ENCODE measurements at regions not wholly inside any gene's neighbourhood (a gene's known extent, or its start where the extent isn't known, plus 50 kb on each side); places are given as distances from the start of the nearest gene placed in this dataset.

DNA sequence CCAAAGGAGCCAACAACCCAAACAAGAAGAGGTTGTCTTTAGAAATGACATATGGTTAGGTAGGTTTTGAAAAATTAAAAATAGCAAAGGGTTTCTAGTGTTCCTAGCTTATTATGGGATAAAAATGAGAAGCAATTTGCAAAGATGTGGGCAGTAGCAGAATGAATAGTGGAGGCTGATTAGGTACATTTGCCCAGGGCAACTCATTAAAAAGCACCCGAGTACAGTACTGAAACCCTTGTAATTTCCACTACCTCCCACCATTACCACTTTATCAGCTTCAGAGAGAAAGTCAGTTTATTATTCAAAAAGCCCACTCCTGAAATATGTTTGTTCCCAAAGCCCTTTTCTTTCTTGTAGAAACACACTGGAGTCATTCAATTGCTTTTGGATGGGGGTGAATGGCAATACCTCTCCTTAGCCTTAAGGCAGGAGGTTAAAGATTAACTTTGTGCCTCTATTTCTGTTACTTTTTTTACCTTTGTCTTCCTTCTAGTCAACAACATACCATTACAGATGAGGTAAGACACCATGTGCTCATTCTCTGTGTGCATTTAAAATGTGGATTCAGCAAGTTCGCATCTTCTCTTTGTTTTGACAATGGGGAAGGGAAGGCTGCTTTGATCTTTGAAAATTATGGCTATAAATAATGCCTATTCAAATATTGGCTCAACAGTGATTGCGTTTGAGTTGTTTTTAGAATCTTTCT lies 353.8 kb upstream of the CASK start:
- Histone ChIP-seq H3K79me2 (ENCODE audit: insufficient read depth, low read length) (no peaks in the 10 kb centered on the region), H3K9ac (ENCODE audit: low read depth, low read length, poor library complexity, severe bottlenecking) (no peak overlapping the region), H3K4me2 (ENCODE audit: low read depth, low read length, poor library complexity, severe bottlenecking) (no peak overlapping the region), H3K4me1 (ENCODE audit: insufficient read depth, low read length, poor library complexity, severe bottlenecking) (no peaks in the 10 kb centered on the region), H3K9me2 (replicated peaks; ENCODE audit: low read depth, low read length) (no peaks in the 10 kb centered on the region), H3F3A (ENCODE audit: low read depth) (no peaks in the 10 kb centered on the region), H4K20me1 (ENCODE audit: insufficient read depth, low read length, poor library complexity, severe bottlenecking) (no peaks in the 10 kb centered on the region), H3K4me3 (ENCODE audit: low read length, poor library complexity, severe bottlenecking) (no peak overlapping the region), H3K27me3 (ENCODE audit: insufficient read depth, low read length, poor library complexity, severe bottlenecking) (no peaks in the 10 kb centered on the region), H3K36me3 (ENCODE audit: insufficient read depth, low read length) (no peaks in the 10 kb centered on the region), H2AFZ (ENCODE audit: low read length) (no peak overlapping the region), H3K9me3 (ENCODE audit: insufficient read depth, low read depth, low read length) (no peaks in the 10 kb centered on the region)
- TF ChIP-seq, protein P1, sequence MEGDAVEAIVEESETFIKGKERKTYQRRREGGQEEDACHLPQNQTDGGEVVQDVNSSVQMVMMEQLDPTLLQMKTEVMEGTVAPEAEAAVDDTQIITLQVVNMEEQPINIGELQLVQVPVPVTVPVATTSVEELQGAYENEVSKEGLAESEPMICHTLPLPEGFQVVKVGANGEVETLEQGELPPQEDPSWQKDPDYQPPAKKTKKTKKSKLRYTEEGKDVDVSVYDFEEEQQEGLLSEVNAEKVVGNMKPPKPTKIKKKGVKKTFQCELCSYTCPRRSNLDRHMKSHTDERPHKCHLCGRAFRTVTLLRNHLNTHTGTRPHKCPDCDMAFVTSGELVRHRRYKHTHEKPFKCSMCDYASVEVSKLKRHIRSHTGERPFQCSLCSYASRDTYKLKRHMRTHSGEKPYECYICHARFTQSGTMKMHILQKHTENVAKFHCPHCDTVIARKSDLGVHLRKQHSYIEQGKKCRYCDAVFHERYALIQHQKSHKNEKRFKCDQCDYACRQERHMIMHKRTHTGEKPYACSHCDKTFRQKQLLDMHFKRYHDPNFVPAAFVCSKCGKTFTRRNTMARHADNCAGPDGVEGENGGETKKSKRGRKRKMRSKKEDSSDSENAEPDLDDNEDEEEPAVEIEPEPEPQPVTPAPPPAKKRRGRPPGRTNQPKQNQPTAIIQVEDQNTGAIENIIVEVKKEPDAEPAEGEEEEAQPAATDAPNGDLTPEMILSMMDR (conservative IDR thresholded peaks at IDR 0.05; ENCODE audit: low read length), result no peak
- no peak for TF ChIP-seq EZH2phosphoT487 (IDR thresholded peaks at IDR 0.05; ENCODE audit: borderline replicate concordance)

DNA sequence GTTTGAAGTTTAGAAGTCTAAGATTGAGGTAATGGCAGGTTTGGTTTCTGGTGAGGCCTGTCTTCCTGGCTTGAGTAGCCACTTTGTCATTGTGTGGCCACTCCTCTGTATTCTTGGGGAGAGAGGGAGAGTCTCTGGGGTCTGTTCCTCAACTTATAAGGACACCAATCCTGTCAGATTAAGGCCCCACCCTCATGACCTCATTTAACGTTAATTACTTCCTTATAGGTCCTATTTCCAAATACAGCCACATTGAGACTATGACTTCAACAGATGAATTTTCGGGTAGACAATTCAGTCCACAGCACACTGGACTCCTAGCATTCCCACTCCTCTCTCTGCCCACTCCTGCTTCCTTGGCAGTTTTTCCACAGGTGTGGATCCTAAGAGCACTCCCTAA lies 350.8 kb upstream of the CASK start:
- H3K4me2 ChIP-seq (ENCODE audit: low read depth, low read length, poor library complexity, severe bottlenecking), result no peak overlapping the region
- no peak for TF ChIP-seq EZH2phosphoT487 (IDR thresholded peaks at IDR 0.05; ENCODE audit: borderline replicate concordance)
- TF ChIP-seq, protein P1 (conservative IDR thresholded peaks at IDR 0.05; ENCODE audit: low read length), result no peak
- no peaks in the 10 kb centered on the region for H3F3A ChIP-seq (ENCODE audit: low read depth)
- H3K4me3 ChIP-seq (ENCODE audit: low read length, poor library complexity, severe bottlenecking), result no peak overlapping the region
- H3K9ac ChIP-seq (ENCODE audit: low read depth, low read length, poor library complexity, severe bottlenecking), result no peak overlapping the region
- no peaks in the 10 kb centered on the region for H3K9me3 ChIP-seq (ENCODE audit: insufficient read depth, low read depth, low read length)
- H3K79me2 ChIP-seq (ENCODE audit: insufficient read depth, low read length), result no peaks in the 10 kb centered on the region
- no peaks in the 10 kb centered on the region for H3K4me1 ChIP-seq (ENCODE audit: insufficient read depth, low read length, poor library complexity, severe bottlenecking)
- no peaks in the 10 kb centered on the region for H4K20me1 ChIP-seq (ENCODE audit: insufficient read depth, low read length, poor library complexity, severe bottlenecking)
- H2AFZ ChIP-seq (ENCODE audit: low read length), result no peak overlapping the region
- no peaks in the 10 kb centered on the region for H3K9me2 ChIP-seq (replicated peaks; ENCODE audit: low read depth, low read length)
- H3K36me3 ChIP-seq (ENCODE audit: insufficient read depth, low read length), result no peaks in the 10 kb centered on the region
- no peaks in the 10 kb centered on the region for H3K27me3 ChIP-seq (ENCODE audit: insufficient read depth, low read length, poor library complexity, severe bottlenecking)

DNA sequence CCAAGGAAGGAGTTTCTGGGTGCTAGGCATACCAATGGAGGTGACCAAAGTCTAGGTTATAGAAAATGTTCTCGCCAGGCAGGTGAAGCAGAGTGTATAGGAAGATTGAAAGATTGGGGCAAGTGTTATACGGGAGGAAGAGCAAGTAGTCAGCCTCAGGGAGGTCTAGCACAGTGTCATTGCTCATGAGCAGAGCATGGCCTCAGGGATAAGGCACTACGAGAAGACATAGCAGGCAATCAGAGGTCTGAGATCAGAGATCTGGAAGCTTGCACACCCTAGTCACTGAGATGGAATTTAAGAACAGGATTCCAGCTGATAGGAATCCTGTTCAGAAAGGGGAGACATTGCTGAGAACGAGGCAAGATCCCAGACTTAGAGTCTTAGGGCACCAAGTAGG lies 350.0 kb upstream of the CASK start:
- no peaks in the 10 kb centered on the region for H3K9me3 ChIP-seq (ENCODE audit: insufficient read depth, low read depth, low read length)
- H3K9me2 ChIP-seq (replicated peaks; ENCODE audit: low read depth, low read length), result no peaks in the 10 kb centered on the region
- H3K4me1 ChIP-seq (ENCODE audit: insufficient read depth, low read length, poor library complexity, severe bottlenecking), result no peaks in the 10 kb centered on the region
- H3K36me3 ChIP-seq (ENCODE audit: insufficient read depth, low read length), result no peaks in the 10 kb centered on the region
- no peaks in the 10 kb centered on the region for H3K79me2 ChIP-seq (ENCODE audit: insufficient read depth, low read length)
- no peak overlapping the region for H3K9ac ChIP-seq (ENCODE audit: low read depth, low read length, poor library complexity, severe bottlenecking)
- H3K4me3 ChIP-seq (ENCODE audit: low read length, poor library complexity, severe bottlenecking), result no peak overlapping the region
- no peaks in the 10 kb centered on the region for H3F3A ChIP-seq (ENCODE audit: low read depth)
- H4K20me1 ChIP-seq (ENCODE audit: insufficient read depth, low read length, poor library complexity, severe bottlenecking), result no peaks in the 10 kb centered on the region
- H2AFZ ChIP-seq (ENCODE audit: low read length), result no peak overlapping the region
- TF ChIP-seq, protein P1 (conservative IDR thresholded peaks at IDR 0.05; ENCODE audit: low read length), result no peak
- no peak for TF ChIP-seq EZH2phosphoT487 (IDR thresholded peaks at IDR 0.05; ENCODE audit: borderline replicate concordance)
- no peaks in the 10 kb centered on the region for H3K27me3 ChIP-seq (ENCODE audit: insufficient read depth, low read length, poor library complexity, severe bottlenecking)
- H3K4me2 ChIP-seq (ENCODE audit: low read depth, low read length, poor library complexity, severe bottlenecking), result no peak overlapping the region

All from Loucy (cell line).